AG09309 (cell line): ENCODE measurements at regions not wholly inside any gene's neighbourhood (a gene's known extent, or its start where the extent isn't known, plus 50 kb on each side); places are given as distances from the start of the nearest gene placed in this dataset.

Experiments used
- DNase-seq: peaks from one replicate; pipeline ENCODE4 v3.0.0-alpha.2; 2010; ENCODE audit warnings: low read depth
- H3K4me3 ChIP-seq: 2 replicates; pipeline ENCODE4 v1.5.1; 2011; ENCODE audit warnings: mild to moderate bottlenecking, low read depth, low read length, moderate library complexity; ENCODE audit not compliant: control insufficient read depth
- CTCF ChIP-seq: IDR thresholded peaks from 2 replicates; pipeline ENCODE4 v1.5.1; 2011; ENCODE audit warnings: mild to moderate bottlenecking, low read depth, low read length, inconsistent platforms; ENCODE audit not compliant: insufficient read depth, control insufficient read depth; ENCODE audit errors: missing control alignments

- no peak for TF ChIP-seq CTCF
- DNase-seq: no peak
- H3K4me3 ChIP-seq: no peak overlapping the region
These were observed 158.2 kb upstream of the CPEB2 start for GRCh38 chr4:14844061-14844460.

- no peak for TF ChIP-seq CTCF
- no peak for DNase-seq
- H3K4me3 ChIP-seq: no peak overlapping the region
These were observed 154.1 kb upstream of the CPEB2 start for GRCh38 chr4:14848229-14848628.

GRCh38 chr4:14850455-14851097 lies 151.7 kb upstream of the CPEB2 start:
- H3K4me3 ChIP-seq: no peak overlapping the region
- no peak for TF ChIP-seq CTCF
- no peak for DNase-seq

GRCh38 chr4:14853176-14853943 lies 148.9 kb upstream of the CPEB2 start:
- no peak for TF ChIP-seq CTCF
- H3K4me3 ChIP-seq: no peak overlapping the region
- DNase-seq: peak; percentile 49

GRCh38 chr4:14855719-14856061 lies 146.6 kb upstream of the CPEB2 start:
- no peak overlapping the region for H3K4me3 ChIP-seq
- DNase-seq: no peak
- TF ChIP-seq CTCF: no peak

- no peak for TF ChIP-seq CTCF
- peak; percentile 83 for DNase-seq
- H3K4me3 ChIP-seq: no peak overlapping the region
These were observed 146.0 kb upstream of the CPEB2 start for GRCh38 chr4:14856062-14856933.
